GM23338 (cell line): ENCODE measurements at regions not wholly inside any gene's neighbourhood (a gene's known extent, or its start where the extent isn't known, plus 50 kb on each side); places are given as distances from the start of the nearest gene placed in this dataset.

ENCODE experiments used
- ATAC-seq: fragments of 200-7000 bp; cut with Tn5 transposase; 3 replicates; pipeline ENCODE4 v1.9.1; 2020
- DNase-seq: peaks from one replicate; pipeline ENCODE4 v3.0.0-alpha.2; 2015; ENCODE audit warnings: low spot score
- H2AFZ ChIP-seq: fragments of 200-600 bp; sonication (generic); 2 replicates; pipeline ENCODE4 v1.8.0; 2016; ENCODE audit warnings: antibody characterized with exemption, mild to moderate bottlenecking, moderate library complexity
- H3F3A ChIP-seq: fragments of 200-600 bp; sonication (generic); replicated peaks from 2 replicates; pipeline ENCODE4 v1.8.0; 2017; ENCODE audit warnings: antibody characterized with exemption, mixed run types, low read depth
- H3K27ac ChIP-seq: fragments of 200-600 bp; sonication (generic); 2 replicates; pipeline ENCODE4 v1.6.1; 2016; ENCODE audit warnings: low read depth
- H3K27me3 ChIP-seq: fragments of 200-600 bp; sonication (generic); 2 replicates; pipeline ENCODE4 v1.8.0; 2016; ENCODE audit warnings: mild to moderate bottlenecking, mixed run types, moderate library complexity; ENCODE audit not compliant: insufficient read depth
- H3K36me3 ChIP-seq: fragments of 200-600 bp; sonication (generic); 2 replicates; pipeline ENCODE4 v1.8.0; 2016; ENCODE audit warnings: mild to moderate bottlenecking; ENCODE audit not compliant: insufficient read depth
- H3K4me1 ChIP-seq: fragments of 200-600 bp; sonication (generic); 2 replicates; pipeline ENCODE4 v1.8.0; 2016; ENCODE audit warnings: mild to moderate bottlenecking, moderate library complexity; ENCODE audit not compliant: insufficient read depth
- H3K4me2 ChIP-seq: fragments of 200-600 bp; sonication (generic); 2 replicates; pipeline ENCODE4 v1.7.1; 2017; ENCODE audit warnings: mixed run types
- H3K4me3 ChIP-seq: fragments of 200-600 bp; sonication (generic); 2 replicates; pipeline ENCODE4 v1.6.1; 2016; ENCODE audit warnings: mixed run types
- H3K79me2 ChIP-seq: fragments of 200-600 bp; sonication (generic); replicated peaks from 2 replicates; pipeline ENCODE4 v1.8.0; 2017; ENCODE audit warnings: mild to moderate bottlenecking; ENCODE audit not compliant: insufficient read depth
- H3K9me2 ChIP-seq: fragments of 200-600 bp; sonication (generic); 2 replicates; pipeline ENCODE4 v1.8.0; 2017; ENCODE audit not compliant: insufficient read depth
- H4K20me1 ChIP-seq: fragments of 200-600 bp; sonication (generic); replicated peaks from 2 replicates; pipeline ENCODE4 v1.8.0; 2017; ENCODE audit warnings: mild to moderate bottlenecking; ENCODE audit not compliant: insufficient read depth
- H3K27ac Mint-ChIP-seq: 2 replicates; pipeline ENCODE4 v1.8.0; 2020; ENCODE audit warnings: inconsistent platforms, mild to moderate bottlenecking, moderate library complexity, mixed read lengths
- H3K27me3 Mint-ChIP-seq: 3 replicates; pipeline ENCODE4 v1.8.0; 2022; ENCODE audit warnings: low read depth, mild to moderate bottlenecking, moderate library complexity, mixed read lengths, inconsistent platforms; ENCODE audit not compliant: insufficient read depth, poor library complexity
- H3K36me3 Mint-ChIP-seq: 3 replicates; pipeline ENCODE4 v1.8.0; 2021; ENCODE audit warnings: low read depth, mild to moderate bottlenecking, inconsistent platforms, moderate library complexity, mixed read lengths
- H3K4me1 Mint-ChIP-seq: 3 replicates; pipeline ENCODE4 v1.8.0; 2020; ENCODE audit warnings: mild to moderate bottlenecking, inconsistent platforms, mixed read lengths
- H3K4me3 Mint-ChIP-seq: 3 replicates; pipeline ENCODE4 v1.8.0; 2021; ENCODE audit warnings: moderate library complexity, mild to moderate bottlenecking, inconsistent platforms, mixed read lengths
- H3K9me3 Mint-ChIP-seq: 3 replicates; pipeline ENCODE4 v1.8.0; 2020; ENCODE audit warnings: moderate library complexity, mild to moderate bottlenecking, inconsistent platforms, mixed read lengths
- CREB1 ChIP-seq: fragments of 250-450 bp; sonication (Bioruptor Pico); IDR thresholded peaks from 2 replicates; pipeline ENCODE4 v1.5.0; 2020; ENCODE audit warnings: low read depth, mild to moderate bottlenecking, moderate library complexity
- EZH2 ChIP-seq: fragments of 200-600 bp; sonication (generic); IDR thresholded peaks from one replicate; pipeline ENCODE4 v1.8.0; 2017; ENCODE audit warnings: antibody characterized with exemption, mild to moderate bottlenecking, low read depth; ENCODE audit not compliant: unreplicated experiment
- EZH2phosphoT487 ChIP-seq: fragments of 200-600 bp; sonication (generic); IDR thresholded peaks from one replicate; pipeline ENCODE4 v1.8.1; 2018; ENCODE audit warnings: antibody characterized with exemption; ENCODE audit not compliant: unreplicated experiment
- JUNB ChIP-seq: IDR thresholded peaks from one replicate; pipeline ENCODE4 v1.6.1; 2016; ENCODE audit warnings: antibody characterized with exemption; ENCODE audit not compliant: unreplicated experiment
- NANOG ChIP-seq: IDR thresholded peaks from 2 replicates; pipeline ENCODE4 v1.6.1; 2016; ENCODE audit warnings: antibody characterized with exemption, borderline replicate concordance
- POLR2AphosphoS5 ChIP-seq: IDR thresholded peaks from 2 replicates; pipeline ENCODE4 v1.6.1; 2016; ENCODE audit warnings: antibody characterized with exemption, low read depth
- STAT1 ChIP-seq: IDR thresholded peaks from one replicate; pipeline ENCODE4 v1.6.1; 2016; ENCODE audit warnings: antibody characterized with exemption; ENCODE audit not compliant: unreplicated experiment
- ZNF114 ChIP-seq: fragments of 250-450 bp; sonication (Bioruptor Pico); IDR thresholded peaks from 2 replicates; pipeline ENCODE4 v1.5.0; 2020; ENCODE audit warnings: mild to moderate bottlenecking, moderate library complexity
- ZNF462 ChIP-seq: fragments of 250-450 bp; sonication (Bioruptor Pico); IDR thresholded peaks from 2 replicates; pipeline ENCODE4 v1.5.0; 2020; ENCODE audit warnings: mild to moderate bottlenecking, moderate library complexity
- TF ChIP-seq, protein P1 (sequence below): IDR thresholded peaks from one replicate; pipeline ENCODE4 v1.6.1; 2018; ENCODE audit warnings: antibody characterized with exemption; ENCODE audit not compliant: unreplicated experiment
- TF ChIP-seq, protein P2 (sequence below), 2 experiments: fragments of 200-600 bp in 1 of 2; sonication (generic) in 1 of 2; conservative IDR thresholded peaks; 2 replicates each; pipeline versions ENCODE4 v1.5.1 to v1.6.1; 2016 to 2017; ENCODE audit warnings: antibody characterized with exemption in 2 of 2, low read depth in 2 of 2, mild to moderate bottlenecking in 2 of 2, moderate library complexity in 1 of 2

GRCh38 chr2:176628438-176628837 lies 359.2 kb downstream of the MTX2 start:
- H3K9me2 ChIP-seq, result peaks cover 5% of the 10 kb centered on the region; the same call in 1 of the 2 replicates
- no peaks in the 10 kb centered on the region for H3K4me1 Mint-ChIP-seq
- no peak overlapping the region for H3K4me3 Mint-ChIP-seq
- H3K4me3 ChIP-seq, result no peak overlapping the region
- H4K20me1 ChIP-seq, result no peaks in the 10 kb centered on the region
- H3K27ac ChIP-seq, result no peak overlapping the region
- ATAC-seq (no peak), DNase-seq (no peak)
- H3K27me3 ChIP-seq, result no peaks in the 10 kb centered on the region
- H3K36me3 Mint-ChIP-seq, result no peaks in the 10 kb centered on the region
- no peak overlapping the region for H3K27ac Mint-ChIP-seq
- H3K36me3 ChIP-seq, result no peaks in the 10 kb centered on the region
- H3F3A ChIP-seq, result no peaks in the 10 kb centered on the region
- H3K27me3 Mint-ChIP-seq, result peaks cover 1% of the 10 kb centered on the region
- no peaks in the 10 kb centered on the region for H3K79me2 ChIP-seq
- TF ChIP-seq CREB1, result no peak
- TF ChIP-seq, protein P1, sequence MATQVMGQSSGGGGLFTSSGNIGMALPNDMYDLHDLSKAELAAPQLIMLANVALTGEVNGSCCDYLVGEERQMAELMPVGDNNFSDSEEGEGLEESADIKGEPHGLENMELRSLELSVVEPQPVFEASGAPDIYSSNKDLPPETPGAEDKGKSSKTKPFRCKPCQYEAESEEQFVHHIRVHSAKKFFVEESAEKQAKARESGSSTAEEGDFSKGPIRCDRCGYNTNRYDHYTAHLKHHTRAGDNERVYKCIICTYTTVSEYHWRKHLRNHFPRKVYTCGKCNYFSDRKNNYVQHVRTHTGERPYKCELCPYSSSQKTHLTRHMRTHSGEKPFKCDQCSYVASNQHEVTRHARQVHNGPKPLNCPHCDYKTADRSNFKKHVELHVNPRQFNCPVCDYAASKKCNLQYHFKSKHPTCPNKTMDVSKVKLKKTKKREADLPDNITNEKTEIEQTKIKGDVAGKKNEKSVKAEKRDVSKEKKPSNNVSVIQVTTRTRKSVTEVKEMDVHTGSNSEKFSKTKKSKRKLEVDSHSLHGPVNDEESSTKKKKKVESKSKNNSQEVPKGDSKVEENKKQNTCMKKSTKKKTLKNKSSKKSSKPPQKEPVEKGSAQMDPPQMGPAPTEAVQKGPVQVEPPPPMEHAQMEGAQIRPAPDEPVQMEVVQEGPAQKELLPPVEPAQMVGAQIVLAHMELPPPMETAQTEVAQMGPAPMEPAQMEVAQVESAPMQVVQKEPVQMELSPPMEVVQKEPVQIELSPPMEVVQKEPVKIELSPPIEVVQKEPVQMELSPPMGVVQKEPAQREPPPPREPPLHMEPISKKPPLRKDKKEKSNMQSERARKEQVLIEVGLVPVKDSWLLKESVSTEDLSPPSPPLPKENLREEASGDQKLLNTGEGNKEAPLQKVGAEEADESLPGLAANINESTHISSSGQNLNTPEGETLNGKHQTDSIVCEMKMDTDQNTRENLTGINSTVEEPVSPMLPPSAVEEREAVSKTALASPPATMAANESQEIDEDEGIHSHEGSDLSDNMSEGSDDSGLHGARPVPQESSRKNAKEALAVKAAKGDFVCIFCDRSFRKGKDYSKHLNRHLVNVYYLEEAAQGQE, result no peak
- no peak for TF ChIP-seq ZNF462
- TF ChIP-seq EZH2phosphoT487, result no peak
- TF ChIP-seq POLR2AphosphoS5, result no peak
- no peak for TF ChIP-seq STAT1
- TF ChIP-seq JUNB, result no peak
- TF ChIP-seq, protein P2, sequence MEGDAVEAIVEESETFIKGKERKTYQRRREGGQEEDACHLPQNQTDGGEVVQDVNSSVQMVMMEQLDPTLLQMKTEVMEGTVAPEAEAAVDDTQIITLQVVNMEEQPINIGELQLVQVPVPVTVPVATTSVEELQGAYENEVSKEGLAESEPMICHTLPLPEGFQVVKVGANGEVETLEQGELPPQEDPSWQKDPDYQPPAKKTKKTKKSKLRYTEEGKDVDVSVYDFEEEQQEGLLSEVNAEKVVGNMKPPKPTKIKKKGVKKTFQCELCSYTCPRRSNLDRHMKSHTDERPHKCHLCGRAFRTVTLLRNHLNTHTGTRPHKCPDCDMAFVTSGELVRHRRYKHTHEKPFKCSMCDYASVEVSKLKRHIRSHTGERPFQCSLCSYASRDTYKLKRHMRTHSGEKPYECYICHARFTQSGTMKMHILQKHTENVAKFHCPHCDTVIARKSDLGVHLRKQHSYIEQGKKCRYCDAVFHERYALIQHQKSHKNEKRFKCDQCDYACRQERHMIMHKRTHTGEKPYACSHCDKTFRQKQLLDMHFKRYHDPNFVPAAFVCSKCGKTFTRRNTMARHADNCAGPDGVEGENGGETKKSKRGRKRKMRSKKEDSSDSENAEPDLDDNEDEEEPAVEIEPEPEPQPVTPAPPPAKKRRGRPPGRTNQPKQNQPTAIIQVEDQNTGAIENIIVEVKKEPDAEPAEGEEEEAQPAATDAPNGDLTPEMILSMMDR (conservative IDR thresholded peaks at IDR 0.05; ENCODE audit: low read depth in 2 of 2), result no peak
- TF ChIP-seq NANOG, result no peak
- no peak for TF ChIP-seq ZNF114
- no peak for TF ChIP-seq EZH2
- no peaks in the 10 kb centered on the region for H3K4me1 ChIP-seq
- H2AFZ ChIP-seq, result no peak overlapping the region
- H3K9me3 Mint-ChIP-seq, result no peaks in the 10 kb centered on the region
- H3K4me2 ChIP-seq, result no peak overlapping the region
